ENCODE measurements at regions not wholly inside any gene's neighbourhood (a gene's known extent, or its start where the extent isn't known, plus 50 kb on each side); places are given as distances from the start of the nearest gene placed in this dataset.

DNA sequence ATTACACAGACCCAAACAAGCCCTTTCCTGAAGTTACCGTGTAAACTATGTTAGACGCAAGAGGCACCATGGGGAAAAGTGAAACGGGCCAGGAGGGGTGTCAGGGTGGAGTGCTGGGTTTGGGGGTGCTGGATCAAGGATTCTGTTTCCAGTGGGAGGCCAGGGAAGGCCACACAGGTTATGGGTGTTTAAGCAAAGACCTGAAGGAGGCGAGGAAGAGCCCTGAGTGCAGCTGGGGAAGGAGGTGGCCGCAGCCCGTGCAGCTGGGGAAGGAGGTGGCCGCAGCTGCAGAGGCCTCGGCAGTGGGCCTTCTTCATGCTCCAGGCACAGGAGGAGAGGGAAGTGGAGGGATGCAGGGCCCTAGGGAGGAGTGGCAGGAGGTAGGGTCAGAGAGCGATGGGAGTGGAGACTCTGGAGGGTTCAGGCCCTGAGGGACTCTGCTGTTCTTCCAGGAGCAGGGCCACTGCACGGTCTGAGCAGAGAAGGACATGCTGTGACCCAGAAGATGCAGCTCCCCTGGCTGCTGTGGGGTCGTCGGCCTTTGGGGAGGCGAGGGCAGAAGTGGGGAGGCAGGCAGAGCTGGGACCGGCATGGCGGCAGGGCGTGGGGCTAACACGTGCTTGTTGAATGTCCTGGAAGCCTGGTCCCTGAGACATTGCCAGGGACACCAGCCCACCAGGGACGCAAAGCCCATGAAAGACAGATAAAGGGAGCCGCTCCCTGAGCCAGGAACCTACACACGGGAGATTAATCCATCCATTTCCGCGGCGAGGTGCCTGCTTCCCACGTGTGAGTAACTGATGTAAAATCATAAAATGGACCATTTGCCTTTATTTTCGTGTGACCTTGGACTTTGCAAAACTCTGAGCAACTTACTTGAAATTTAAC is 1049.1 kb downstream of the BRD1 start:
- Histone ChIP-seq H3K4me3 (replicated peaks; ENCODE audit: low read depth, low read length) (no peak overlapping the region), H3K27me3 (replicated peaks; ENCODE audit: control insufficient read depth, insufficient read depth, low read length) (no peaks in the 10 kb centered on the region), H3K36me3 (ENCODE audit: control insufficient read depth, insufficient read depth, low read length) (no peaks in the 10 kb centered on the region)
- DNase-seq (ENCODE audit: extremely low read depth, insufficient read length) = no peak
- TF ChIP-seq, protein P1, sequence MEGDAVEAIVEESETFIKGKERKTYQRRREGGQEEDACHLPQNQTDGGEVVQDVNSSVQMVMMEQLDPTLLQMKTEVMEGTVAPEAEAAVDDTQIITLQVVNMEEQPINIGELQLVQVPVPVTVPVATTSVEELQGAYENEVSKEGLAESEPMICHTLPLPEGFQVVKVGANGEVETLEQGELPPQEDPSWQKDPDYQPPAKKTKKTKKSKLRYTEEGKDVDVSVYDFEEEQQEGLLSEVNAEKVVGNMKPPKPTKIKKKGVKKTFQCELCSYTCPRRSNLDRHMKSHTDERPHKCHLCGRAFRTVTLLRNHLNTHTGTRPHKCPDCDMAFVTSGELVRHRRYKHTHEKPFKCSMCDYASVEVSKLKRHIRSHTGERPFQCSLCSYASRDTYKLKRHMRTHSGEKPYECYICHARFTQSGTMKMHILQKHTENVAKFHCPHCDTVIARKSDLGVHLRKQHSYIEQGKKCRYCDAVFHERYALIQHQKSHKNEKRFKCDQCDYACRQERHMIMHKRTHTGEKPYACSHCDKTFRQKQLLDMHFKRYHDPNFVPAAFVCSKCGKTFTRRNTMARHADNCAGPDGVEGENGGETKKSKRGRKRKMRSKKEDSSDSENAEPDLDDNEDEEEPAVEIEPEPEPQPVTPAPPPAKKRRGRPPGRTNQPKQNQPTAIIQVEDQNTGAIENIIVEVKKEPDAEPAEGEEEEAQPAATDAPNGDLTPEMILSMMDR (IDR thresholded peaks at IDR 0.05; ENCODE audit: insufficient read depth, low read length, poor library complexity, severe bottlenecking) = no peak

DNA sequence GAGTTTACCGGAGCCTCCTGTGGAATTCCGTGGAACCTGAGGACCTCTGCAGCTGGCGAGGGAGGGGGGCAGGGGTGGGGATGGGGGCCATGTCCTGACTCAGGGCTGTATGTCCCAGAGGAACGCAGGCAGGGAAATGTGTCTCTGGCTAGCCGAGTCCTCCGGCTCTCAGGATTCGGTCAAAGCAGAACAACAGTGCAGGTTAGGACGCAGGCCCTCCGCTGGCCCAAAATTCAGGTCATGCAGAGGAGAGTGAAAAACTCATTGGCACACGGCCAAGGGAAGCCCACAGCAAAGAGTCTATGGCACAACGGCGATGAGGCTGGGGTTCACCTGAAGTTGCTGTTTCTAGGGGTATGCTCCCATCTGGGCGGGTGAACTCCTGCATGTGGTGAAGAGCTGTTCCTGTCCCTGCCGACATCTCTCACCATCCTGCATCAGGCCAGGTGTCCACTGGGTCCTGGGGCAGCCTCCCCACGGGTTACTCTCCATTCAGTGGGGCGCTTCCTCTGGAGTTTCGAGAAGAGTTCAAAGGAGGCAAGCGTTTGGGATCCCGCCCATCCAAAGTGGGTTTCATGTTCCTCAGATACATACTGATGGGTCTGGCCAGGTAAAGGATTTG is 1055.3 kb downstream of the BRD1 start:
- DNase-seq (ENCODE audit: extremely low read depth, insufficient read length) = no peak
- H3K4me3 ChIP-seq (replicated peaks; ENCODE audit: low read depth, low read length) = no peak overlapping the region
- H3K27me3 ChIP-seq (replicated peaks; ENCODE audit: control insufficient read depth, insufficient read depth, low read length) = no peaks in the 10 kb centered on the region
- H3K36me3 ChIP-seq (ENCODE audit: control insufficient read depth, insufficient read depth, low read length) = no peaks in the 10 kb centered on the region
- TF ChIP-seq, protein P1 (IDR thresholded peaks at IDR 0.05; ENCODE audit: insufficient read depth, low read length, poor library complexity, severe bottlenecking) = no peak

GRCh38 chr22:48765595-48765994 is 1062.1 kb downstream of the BRD1 start:
- TF ChIP-seq, protein P1 (IDR thresholded peaks at IDR 0.05; ENCODE audit: insufficient read depth, low read length, poor library complexity, severe bottlenecking) = no peak
- H3K27me3 ChIP-seq (replicated peaks; ENCODE audit: control insufficient read depth, insufficient read depth, low read length) = no peaks in the 10 kb centered on the region
- H3K36me3 ChIP-seq (ENCODE audit: control insufficient read depth, insufficient read depth, low read length) = no peaks in the 10 kb centered on the region
- H3K4me3 ChIP-seq (replicated peaks; ENCODE audit: low read depth, low read length) = no peak overlapping the region
- DNase-seq (ENCODE audit: extremely low read depth, insufficient read length) = no peak

DNA sequence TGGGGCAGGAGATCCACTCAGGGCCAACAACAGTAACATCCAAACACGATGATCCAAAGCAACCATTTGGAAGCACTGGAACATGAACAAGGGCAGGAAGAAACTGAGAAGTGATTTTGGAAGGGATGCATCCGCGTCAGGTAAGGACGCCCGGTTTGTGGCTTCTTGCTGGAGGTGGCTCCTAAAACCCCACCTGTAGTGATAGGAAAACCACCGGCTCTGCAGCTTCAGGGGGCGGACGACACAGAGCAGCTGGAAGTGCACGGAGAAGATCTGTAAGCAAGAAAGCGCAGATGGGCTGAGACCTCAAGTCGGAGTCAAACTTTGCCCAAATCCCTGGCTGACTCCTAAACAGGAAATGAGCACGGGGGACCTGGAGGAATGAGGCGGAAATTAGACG is 1066.1 kb downstream of the BRD1 start:
- TF ChIP-seq, protein P1 (IDR thresholded peaks at IDR 0.05; ENCODE audit: insufficient read depth, low read length, poor library complexity, severe bottlenecking) = no peak
- DNase-seq (ENCODE audit: extremely low read depth, insufficient read length) = no peak
- H3K4me3 ChIP-seq (replicated peaks; ENCODE audit: low read depth, low read length) = no peak overlapping the region
- H3K36me3 ChIP-seq (ENCODE audit: control insufficient read depth, insufficient read depth, low read length) = no peaks in the 10 kb centered on the region
- H3K27me3 ChIP-seq (replicated peaks; ENCODE audit: control insufficient read depth, insufficient read depth, low read length) = no peaks in the 10 kb centered on the region

DNA sequence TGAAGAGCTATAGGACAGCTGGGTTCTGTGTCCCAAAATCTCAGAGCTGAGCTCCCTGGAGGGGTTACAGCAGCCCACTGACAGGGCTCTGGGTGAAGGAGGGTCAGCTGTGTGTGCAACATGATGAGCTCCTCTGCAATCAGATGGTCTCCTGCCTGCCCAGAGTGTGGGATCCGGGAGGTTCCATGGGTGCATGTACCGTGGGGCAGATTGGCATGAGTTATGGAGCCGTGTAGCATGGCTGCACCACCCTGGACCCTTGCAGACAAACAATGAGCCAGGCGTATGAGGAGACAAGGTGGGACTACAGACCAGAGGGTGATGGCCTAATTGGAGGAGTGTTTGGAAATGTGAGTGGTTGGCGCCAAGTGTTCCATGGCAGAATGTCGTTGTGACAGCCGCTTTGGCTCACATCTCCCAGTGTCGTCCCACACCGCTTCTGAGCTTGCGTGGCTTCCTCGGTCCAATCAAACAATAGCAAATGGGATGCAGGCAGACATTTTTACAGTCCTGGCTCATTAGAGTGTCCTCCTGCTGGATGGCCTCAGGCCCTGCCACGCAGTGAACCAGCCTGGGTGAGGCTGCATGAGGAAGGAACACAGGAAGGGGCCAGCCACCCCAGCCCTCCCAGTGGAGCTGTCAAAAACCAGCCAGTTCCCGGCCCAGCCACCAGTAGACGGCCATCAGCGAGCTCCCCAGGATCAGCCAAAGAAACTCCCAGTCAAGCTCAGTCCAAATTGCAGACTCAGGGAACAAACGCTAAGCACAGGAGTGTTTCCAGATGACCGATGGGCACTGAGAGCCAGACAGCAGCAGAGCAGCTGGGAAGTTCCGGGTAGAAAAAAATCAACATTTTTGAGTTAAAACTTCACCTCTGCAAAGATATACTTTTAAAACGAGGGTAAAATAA is 1066.9 kb downstream of the BRD1 start:
- TF ChIP-seq, protein P1 (IDR thresholded peaks at IDR 0.05; ENCODE audit: insufficient read depth, low read length, poor library complexity, severe bottlenecking) = no peak
- H3K36me3 ChIP-seq (ENCODE audit: control insufficient read depth, insufficient read depth, low read length) = no peaks in the 10 kb centered on the region
- no peak for DNase-seq (ENCODE audit: extremely low read depth, insufficient read length)
- no peaks in the 10 kb centered on the region for H3K27me3 ChIP-seq (replicated peaks; ENCODE audit: control insufficient read depth, insufficient read depth, low read length)
- no peak overlapping the region for H3K4me3 ChIP-seq (replicated peaks; ENCODE audit: low read depth, low read length)
